Heart right ventricle (tissue), 16 donors: ENCODE measurements at regions not wholly inside any gene's neighbourhood (a gene's known extent, or its start where the extent isn't known, plus 50 kb on each side); places are given as distances from the start of the nearest gene placed in this dataset.

Experiments used
- ATAC-seq, 8 donors: fragments of 200-7000 bp; cut with Tn5 transposase; one replicate each; pipeline ENCODE4 v1.9.1; 2020; ENCODE audit warnings: mild to moderate bottlenecking in 8 of 8, moderate library complexity in 8 of 8, moderate number of reproducible peaks in 1 of 8
- DNase-seq, 2 donors: peaks; one replicate each; pipeline ENCODE4 v3.0.0-alpha.2; 2020
- H3K27ac ChIP-seq, 10 donors: fragments of 200-600 bp; sonication (generic) in 2 of 10; one replicate each; pipeline versions ENCODE4 v1.5.0 to v1.8.0; 2020 to 2022; ENCODE audit warnings: mild to moderate bottlenecking in 3 of 10
- H3K27me3 ChIP-seq, 7 donors: fragments of 200-600 bp; one replicate each; pipeline ENCODE4 v1.8.0; 2021 to 2022; ENCODE audit warnings: mild to moderate bottlenecking in 2 of 7
- H3K36me3 ChIP-seq, 9 donors: fragments of 200-600 bp; sonication (generic) in 1 of 9; one replicate each; pipeline versions ENCODE4 v1.5.0 to v1.8.0; 2020 to 2022; ENCODE audit warnings: mild to moderate bottlenecking in 2 of 9
- H3K4me1 ChIP-seq, 9 donors: fragments of 200-600 bp; sonication (generic) in 1 of 9; one replicate each; pipeline versions ENCODE4 v1.5.0 to v1.8.0; 2020 to 2022; ENCODE audit warnings: mild to moderate bottlenecking in 4 of 9
- H3K4me3 ChIP-seq, 10 donors: fragments of 200-600 bp; sonication (generic) in 2 of 10; one replicate each; pipeline versions ENCODE4 v1.5.0 to v1.8.0; 2020 to 2022; ENCODE audit warnings: mild to moderate bottlenecking in 7 of 10, moderate library complexity in 2 of 10
- H3K9me3 ChIP-seq, 11 donors: fragments of 200-600 bp in 10 of 11; sonication (generic) in 2 of 11; one replicate each; pipeline versions ENCODE4 v1.5.0 to v1.8.0; 2013 to 2022; ENCODE audit warnings: mild to moderate bottlenecking in 2 of 11, control low read depth in 1 of 11, moderate library complexity in 1 of 11
- CTCF ChIP-seq, 9 donors: fragments of 200-600 bp; sonication (generic) in 2 of 9; IDR thresholded peaks; one replicate each; pipeline versions ENCODE4 v1.5.0 to v1.8.0; 2021 to 2022; ENCODE audit warnings: antibody characterized with exemption in 9 of 9, mild to moderate bottlenecking in 5 of 9, moderate library complexity in 1 of 9
- WGBS, 2 donors: extraction: QIAGEN DNeasy Blood & Tissue Kit; methylation state at CpG; one replicate each; pipeline ENCODE4 v1.1.7; 2013; ENCODE audit warnings: inconsistent platforms in 1 of 2; 5-methylcytosine and 5-hydroxymethylcytosine counted together
- intact Hi-C, 10 donors: fragments of 100-400 bp; cut with DNase I; formaldehyde crosslinking; loops; one replicate each; pipeline versions ENCODE4 v1.11.1 to v1.14.2; 2022
- donor health status: Arrhythmogenic right ventricular cardiomyopathy.
- donor health status: ischemic (EF 13 %, LVEDD 7.1; RV severe dilation, severe dysfunction).
- donor health status: healthy with polysubstance abuse.
- donor health status: DM: no; HTN: yes; CAD: no.
- donor health status: DM: no; HTN: no; CAD: no.
- donor health status: ischemic (EF 25% LVEDD 6.9; RV normal size, moderate dysfunction).
- donor health status: ischemic (EF 25% LVEDD 5.7; RV mildly dilated, moderate dysfunction).
- donor health status: healthy.
- donor health status: DM: yes; HTN: yes; CAD: no.
- donor health status: Ischemic cardiomyopathy.
- donor health status: ischemic (EF 35%, LVEDD 5.7; RV mildly dilated, moderate dysfunction).
- donor health status: nonischemic (EF 11% LVEDD 7.7; RV severe dilation, severe dysfunction).
- donor health status: DM: yes; HTN: yes; CAD: no.
- donor health status: PGD.
- donor health status: ischemic (EF 29% LVEDD 5.4; RV normal size, mild dysfunction).
- donor health status: nonischemic (EF 23%, LVEDD 6.1; RV moderate dilation, normal function).

- no peaks in the 10 kb centered on the region for H3K27me3 ChIP-seq
- no peak for TF ChIP-seq CTCF (IDR thresholded peaks at IDR 0.05)
- H3K27ac ChIP-seq, result no peak overlapping the region
- intact Hi-C loops, result no loop called here
- H3K36me3 ChIP-seq, result no peaks in the 10 kb centered on the region
- no peak overlapping the region for H3K4me3 ChIP-seq
- H3K9me3 ChIP-seq, result no peaks in the 10 kb centered on the region
- ATAC-seq (no peak), DNase-seq (no peak)
- H3K4me1 ChIP-seq, result no peaks in the 10 kb centered on the region
These were observed 176.2 kb downstream of the EFHB start for GRCh38 chr3:19757773-19758172.

DNA sequence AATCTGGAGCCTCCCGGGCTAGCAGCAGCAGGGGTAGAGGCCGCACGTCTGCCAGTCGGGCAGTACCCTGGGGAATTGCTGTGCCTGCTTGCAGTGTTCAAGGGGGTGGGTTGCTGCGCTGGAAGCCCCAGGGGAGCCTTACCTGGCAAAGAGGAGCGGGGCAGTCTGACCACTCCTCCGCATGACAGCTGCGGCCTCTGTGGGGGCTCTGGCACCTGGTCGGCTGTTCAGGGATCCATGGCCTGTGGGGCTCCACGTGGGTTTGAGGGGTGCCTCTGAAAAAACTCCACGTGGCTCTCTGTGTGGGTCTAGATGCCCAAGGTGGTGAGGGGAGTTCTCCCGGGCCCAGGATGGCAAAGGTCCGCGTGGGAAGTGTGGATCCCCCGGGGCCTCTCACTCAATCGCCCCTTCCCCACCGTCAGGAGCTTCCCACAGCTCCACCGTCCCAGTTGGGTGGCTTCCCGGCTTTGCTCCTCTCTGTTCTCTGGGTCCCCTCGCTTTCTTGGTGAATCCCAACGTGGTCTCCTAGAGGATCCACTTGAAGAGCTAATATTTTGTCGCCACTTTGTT is 184.5 kb downstream of the EFHB start:
- H3K36me3 ChIP-seq, result no peaks in the 10 kb centered on the region
- ATAC-seq, result no peak
- H3K27me3 ChIP-seq, result peaks cover 0 to under 1% (median 0%) of the 10 kb centered on the region in 7 donors
- H3K4me3 ChIP-seq, result no peak overlapping the region
- no peak for DNase-seq
- TF ChIP-seq CTCF (IDR thresholded peaks at IDR 0.05), result no peak
- intact Hi-C loops, result no loop called here
- no peaks in the 10 kb centered on the region for H3K4me1 ChIP-seq
- H3K9me3 ChIP-seq, result peaks cover 0 to 8% (median 0%) of the 10 kb centered on the region in 11 donors
- 85 to 88% methylated on average over 22 of the region's 22 CpGs for WGBS, 2 donors
- no peak overlapping the region for H3K27ac ChIP-seq

GRCh38 chr3:19748782-19749447 is 185.1 kb downstream of the EFHB start:
- no peak for TF ChIP-seq CTCF (IDR thresholded peaks at IDR 0.05)
- 89 to 95% methylated on average over 17 of the region's 17 CpGs for WGBS, 2 donors
- Histone ChIP-seq H3K27me3 (peaks cover 0 to 4% (median 0%) of the 10 kb centered on the region in 7 donors), H3K4me3 (no peak overlapping the region), H3K27ac (no peak overlapping the region), H3K36me3 (no peaks in the 10 kb centered on the region), H3K4me1 (no peaks in the 10 kb centered on the region), H3K9me3 (peaks cover 0 to 8% (median 0%) of the 10 kb centered on the region in 11 donors)
- intact Hi-C loops, result no loop called here
- no peak for ATAC-seq
- DNase-seq, result no peak

GRCh38 chr3:19744047-19744446 is 190.0 kb downstream of the EFHB start:
- Histone ChIP-seq H3K27me3 (peaks cover 0 to 4% (median 0%) of the 10 kb centered on the region in 7 donors), H3K36me3 (no peaks in the 10 kb centered on the region), H3K4me3 (no peak overlapping the region), H3K9me3 (peaks cover 0 to 8% (median 0%) of the 10 kb centered on the region in 11 donors), H3K27ac (no peak overlapping the region), H3K4me1 (peaks cover 0 to 10% (median 0%) of the 10 kb centered on the region in 9 donors)
- ATAC-seq, result no peak
- intact Hi-C loops, result no loop called here
- no peak for TF ChIP-seq CTCF (IDR thresholded peaks at IDR 0.05)
- no peak for DNase-seq
- 79 to 87% methylated on average over 3 of the region's 3 CpGs for WGBS, 2 donors
